Karpas-422 (cell line): ENCODE measurements at regions not wholly inside any gene's neighbourhood (a gene's known extent, or its start where the extent isn't known, plus 50 kb on each side); places are given as distances from the start of the nearest gene placed in this dataset.

ENCODE experiments used
- DNase-seq: peaks from one replicate; pipeline ENCODE4 v3.0.0-alpha.2; 2015
- H2AFZ ChIP-seq: fragments of 200-600 bp; sonication (generic); 2 replicates; pipeline ENCODE4 v1.6.1; 2014; ENCODE audit warnings: antibody characterized with exemption, low read length, mixed read lengths
- H3K27ac ChIP-seq: fragments of 200-600 bp; sonication (generic); 2 replicates; pipeline ENCODE4 v1.5.1; 2014; ENCODE audit warnings: mild to moderate bottlenecking, low read length, moderate library complexity
- H3K27me3 ChIP-seq: fragments of 200-600 bp; sonication (generic); 2 replicates; pipeline ENCODE4 v1.6.1; 2014; ENCODE audit warnings: low read length, mixed read lengths
- H3K36me3 ChIP-seq: fragments of 200-600 bp; sonication (generic); 2 replicates; pipeline ENCODE4 v1.6.1; 2014; ENCODE audit warnings: low read length, mixed read lengths; ENCODE audit not compliant: insufficient read depth
- H3K4me1 ChIP-seq: fragments of 200-600 bp; sonication (generic); 2 replicates; pipeline ENCODE4 v1.6.1; 2014; ENCODE audit warnings: mild to moderate bottlenecking, low read length, mixed read lengths
- H3K4me2 ChIP-seq: fragments of 200-600 bp; sonication (generic); 2 replicates; pipeline ENCODE4 v1.6.1; 2014; ENCODE audit warnings: low read length, low read depth, mild to moderate bottlenecking; ENCODE audit not compliant: poor library complexity, severe bottlenecking
- H3K4me3 ChIP-seq: fragments of 200-600 bp; sonication (generic); 2 replicates; pipeline ENCODE4 v1.5.1; 2014; ENCODE audit warnings: mild to moderate bottlenecking, antibody characterized with exemption, low read length, mixed read lengths
- H3K79me2 ChIP-seq: fragments of 200-600 bp; sonication (generic); 2 replicates; pipeline ENCODE4 v1.6.1; 2014; ENCODE audit warnings: mild to moderate bottlenecking, low read length, mixed read lengths
- H3K9ac ChIP-seq: fragments of 200-600 bp; sonication (generic); 2 replicates; pipeline ENCODE4 v1.6.0; 2014; ENCODE audit warnings: low read length
- H3K9me2 ChIP-seq: fragments of 200-600 bp; sonication (generic), shearing (Covaris generic); replicated peaks from 2 replicates; pipeline ENCODE4 v1.6.0; 2014; ENCODE audit warnings: mild to moderate bottlenecking, low read length, moderate library complexity; ENCODE audit not compliant: insufficient read depth
- H3K9me3 ChIP-seq: fragments of 300-700, 200-600 bp; sonication (generic); 2 replicates; pipeline ENCODE4 v1.6.1; 2014; ENCODE audit warnings: low read length, mixed read lengths
- H4K20me1 ChIP-seq: fragments of 200-600 bp; sonication (generic); 2 replicates; pipeline ENCODE4 v1.6.1; 2014; ENCODE audit warnings: mild to moderate bottlenecking, antibody characterized with exemption, low read length, low read depth; ENCODE audit not compliant: insufficient read depth

GRCh38 chr11:23730307-23730998 is 766.4 kb upstream of the LUZP2 start:
- Histone ChIP-seq H3K4me1 (no peaks in the 10 kb centered on the region), H4K20me1 (no peaks in the 10 kb centered on the region)
- DNase-seq: no peak

DNA sequence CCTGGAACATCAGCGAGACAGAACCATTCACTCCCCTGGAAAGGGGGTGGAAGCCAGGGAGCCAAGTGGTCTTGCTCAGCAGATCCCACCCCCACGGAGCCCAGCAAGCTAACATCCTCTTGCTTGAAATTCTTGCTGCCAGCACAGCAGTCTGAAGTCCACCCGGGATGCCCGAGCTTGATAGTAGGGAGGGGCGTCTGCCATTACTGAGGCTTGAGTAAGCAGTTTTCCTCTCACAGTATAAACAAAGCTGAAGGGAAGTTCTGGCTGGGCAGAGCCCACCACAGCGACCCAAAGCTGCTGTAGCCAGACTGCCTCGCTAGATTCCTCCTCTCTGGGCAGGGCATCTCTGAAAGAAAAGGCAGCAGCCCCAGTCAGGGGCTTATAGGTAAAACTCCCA is 764.8 kb upstream of the LUZP2 start:
- Histone ChIP-seq H2AFZ (no peak overlapping the region), H3K27ac (no peak overlapping the region), H3K4me2 (no peak overlapping the region), H4K20me1 (no peaks in the 10 kb centered on the region), H3K9me2 (no peaks in the 10 kb centered on the region), H3K4me3 (no peak overlapping the region), H3K36me3 (no peaks in the 10 kb centered on the region), H3K9ac (no peak overlapping the region), H3K4me1 (no peaks in the 10 kb centered on the region), H3K79me2 (no peaks in the 10 kb centered on the region), H3K27me3 (no peaks in the 10 kb centered on the region), H3K9me3 (peaks cover 20% of the 10 kb centered on the region)
- DNase-seq: no peak

More at GRCh38 chr11:23730307-23730998, 766.4 kb upstream of the LUZP2 start:
- no peaks in the 10 kb centered on the region for H3K27me3 ChIP-seq
- H3K9ac ChIP-seq: no peak overlapping the region
- H3K4me3 ChIP-seq: no peak overlapping the region
- no peaks in the 10 kb centered on the region for H3K36me3 ChIP-seq
- H3K9me2 ChIP-seq: no peaks in the 10 kb centered on the region
- H3K27ac ChIP-seq: no peak overlapping the region
- H3K79me2 ChIP-seq: no peaks in the 10 kb centered on the region
- H3K9me3 ChIP-seq: peaks cover 20% of the 10 kb centered on the region
- H3K4me2 ChIP-seq: no peak overlapping the region
- H2AFZ ChIP-seq: no peak overlapping the region

- Histone ChIP-seq H3K4me3 (no peak overlapping the region), H3K9ac (no peak overlapping the region), H3K27me3 (no peaks in the 10 kb centered on the region), H3K9me2 (no peaks in the 10 kb centered on the region; the same call in 1 of the 2 replicates), H3K9me3 (peaks cover 28% of the 10 kb centered on the region), H3K4me1 (no peaks in the 10 kb centered on the region), H3K79me2 (no peaks in the 10 kb centered on the region), H4K20me1 (no peaks in the 10 kb centered on the region), H2AFZ (no peak overlapping the region), H3K27ac (no peak overlapping the region), H3K4me2 (no peak overlapping the region), H3K36me3 (no peaks in the 10 kb centered on the region)
- DNase-seq: no peak
These were observed 750.0 kb upstream of the LUZP2 start for GRCh38 chr11:23746896-23747295.

DNA sequence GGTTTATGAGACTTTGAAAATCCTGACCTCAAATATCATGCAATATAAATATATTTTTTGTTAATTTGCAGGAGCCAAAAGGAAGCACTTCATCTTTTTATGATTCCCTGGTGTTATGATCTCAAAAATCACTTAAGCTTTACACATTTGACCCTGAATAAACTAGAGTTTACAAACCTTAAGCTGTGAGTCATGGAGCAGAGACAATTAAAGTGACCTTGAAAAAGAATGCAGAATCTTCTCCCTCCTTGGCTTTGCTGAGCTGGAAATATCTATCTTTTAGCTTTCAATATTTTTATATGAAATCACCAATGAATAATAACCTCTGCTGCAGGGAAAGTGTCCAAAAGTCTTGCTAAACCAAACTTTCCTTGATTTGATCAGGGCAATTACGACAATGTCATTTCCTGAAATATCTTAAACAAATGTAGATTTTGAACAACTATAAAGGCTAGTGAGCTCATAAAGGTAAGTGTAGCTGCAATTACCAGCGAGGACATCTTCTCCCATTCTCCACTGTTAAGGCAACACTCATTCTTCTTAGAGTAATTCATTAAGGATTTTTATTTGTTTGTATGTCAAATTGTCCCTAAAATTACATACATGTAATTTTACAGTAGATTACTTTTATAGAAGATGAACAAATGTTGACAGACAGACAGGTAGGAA is 747.0 kb upstream of the LUZP2 start:
- Histone ChIP-seq H3K9me2 (no peaks in the 10 kb centered on the region; the same call in 1 of the 2 replicates), H2AFZ (no peak overlapping the region), H3K4me2 (no peak overlapping the region), H3K4me1 (no peaks in the 10 kb centered on the region), H3K27ac (no peak overlapping the region), H3K79me2 (no peaks in the 10 kb centered on the region), H3K36me3 (no peaks in the 10 kb centered on the region), H3K4me3 (no peak overlapping the region), H3K9me3 (peaks cover 28% of the 10 kb centered on the region), H3K27me3 (no peaks in the 10 kb centered on the region), H3K9ac (no peak overlapping the region), H4K20me1 (no peaks in the 10 kb centered on the region)
- DNase-seq: no peak

- no peak overlapping the region for H3K4me2 ChIP-seq
- no peaks in the 10 kb centered on the region for H3K27me3 ChIP-seq
- no peak overlapping the region for H2AFZ ChIP-seq
- H3K9ac ChIP-seq: no peak overlapping the region
- no peak overlapping the region for H3K27ac ChIP-seq
- no peaks in the 10 kb centered on the region for H3K79me2 ChIP-seq
- no peak for DNase-seq
- no peak overlapping the region for H3K4me3 ChIP-seq
- no peaks in the 10 kb centered on the region for H4K20me1 ChIP-seq
- no peaks in the 10 kb centered on the region for H3K4me1 ChIP-seq
- no peaks in the 10 kb centered on the region; the same call in 1 of the 2 replicates for H3K9me2 ChIP-seq
- peaks cover 30% of the 10 kb centered on the region for H3K9me3 ChIP-seq
- H3K36me3 ChIP-seq: no peaks in the 10 kb centered on the region
These were observed 745.6 kb upstream of the LUZP2 start for GRCh38 chr11:23751280-23751679.

DNA sequence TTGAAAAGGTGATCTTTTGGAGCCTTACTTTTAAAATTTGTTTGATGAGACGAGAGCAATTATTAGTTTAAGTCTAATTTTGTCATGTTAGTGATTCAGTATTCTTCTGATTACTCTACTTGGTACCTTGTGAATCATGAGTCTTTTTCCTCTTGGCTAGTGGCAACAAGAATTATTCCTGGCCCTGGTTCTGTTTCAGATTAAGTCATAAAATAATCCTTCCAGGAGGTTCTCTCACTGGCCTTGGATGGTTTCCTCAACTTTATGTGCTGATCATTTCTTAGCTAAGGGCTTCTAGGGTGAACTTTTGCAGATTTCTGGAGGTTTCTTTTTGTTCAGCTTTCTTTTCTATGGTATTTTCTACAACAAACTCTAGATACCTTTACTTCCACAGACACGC is 741.8 kb upstream of the LUZP2 start:
- Histone ChIP-seq H3K9me2 (no peaks in the 10 kb centered on the region), H3K4me1 (no peaks in the 10 kb centered on the region)
- DNase-seq: no peak

DNA sequence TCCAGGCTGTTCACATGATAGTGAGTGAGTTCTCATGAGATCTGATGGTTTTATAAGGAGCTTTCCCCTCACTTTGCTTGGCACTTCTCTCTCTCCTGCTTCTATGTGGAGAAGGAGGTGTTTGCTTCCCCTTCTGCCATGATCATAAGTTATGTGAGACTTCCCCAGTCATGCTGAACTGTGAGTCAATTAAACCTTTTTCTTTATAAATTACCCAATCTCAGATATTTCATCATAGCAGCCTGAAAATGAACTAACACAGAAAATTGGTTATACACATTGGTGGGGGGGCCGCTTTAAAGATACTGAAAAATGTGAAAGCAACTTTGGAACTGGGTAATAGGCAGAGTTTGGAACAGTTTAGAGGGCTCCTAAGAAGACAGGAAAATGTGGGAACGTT is 741.1 kb upstream of the LUZP2 start:
- H4K20me1 ChIP-seq: no peaks in the 10 kb centered on the region
- H3K4me3 ChIP-seq: no peak overlapping the region
- H3K79me2 ChIP-seq: no peaks in the 10 kb centered on the region
- H3K9me2 ChIP-seq: no peaks in the 10 kb centered on the region
- no peak for DNase-seq
- no peaks in the 10 kb centered on the region for H3K36me3 ChIP-seq
- H3K9ac ChIP-seq: no peak overlapping the region
- no peaks in the 10 kb centered on the region for H3K27me3 ChIP-seq
- no peak overlapping the region for H3K27ac ChIP-seq
- peaks cover 41% of the 10 kb centered on the region for H3K9me3 ChIP-seq
- no peak overlapping the region for H2AFZ ChIP-seq
- no peaks in the 10 kb centered on the region for H3K4me1 ChIP-seq
- H3K4me2 ChIP-seq: no peak overlapping the region

More for the DNA sequence above, 741.8 kb upstream of the LUZP2 start:
- Histone ChIP-seq H3K4me3 (no peak overlapping the region), H3K9me3 (peaks cover 35% of the 10 kb centered on the region), H3K27ac (no peak overlapping the region), H4K20me1 (no peaks in the 10 kb centered on the region), H3K27me3 (no peaks in the 10 kb centered on the region), H2AFZ (no peak overlapping the region), H3K4me2 (no peak overlapping the region), H3K36me3 (no peaks in the 10 kb centered on the region), H3K9ac (no peak overlapping the region), H3K79me2 (no peaks in the 10 kb centered on the region)

DNA sequence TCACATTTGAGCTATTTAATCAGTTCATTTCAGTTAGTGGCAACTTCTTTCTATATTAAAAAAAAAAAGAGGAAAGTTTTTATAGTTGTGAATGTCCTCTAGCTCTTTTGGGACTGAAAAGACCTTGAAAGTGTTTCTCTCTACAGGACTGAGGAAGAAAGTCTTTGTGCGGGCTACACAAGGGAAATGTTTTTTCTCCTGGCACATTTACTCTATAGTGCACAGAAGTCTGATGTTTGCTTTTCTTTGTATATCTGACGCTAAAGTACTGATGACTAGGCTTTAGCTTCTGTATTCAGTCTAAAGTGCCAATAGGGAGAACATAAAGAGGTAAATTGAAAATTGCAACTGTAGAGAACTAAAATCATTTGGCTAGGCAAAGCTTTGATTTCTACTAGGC is 737.4 kb upstream of the LUZP2 start:
- H3K9ac ChIP-seq: no peak overlapping the region
- no peak overlapping the region for H3K27ac ChIP-seq
- no peaks in the 10 kb centered on the region for H3K9me2 ChIP-seq
- no peak overlapping the region for H3K4me2 ChIP-seq
- no peaks in the 10 kb centered on the region for H3K4me1 ChIP-seq
- no peaks in the 10 kb centered on the region for H4K20me1 ChIP-seq
- H3K4me3 ChIP-seq: no peak overlapping the region
- DNase-seq: no peak
- H3K36me3 ChIP-seq: no peaks in the 10 kb centered on the region
- no peaks in the 10 kb centered on the region for H3K27me3 ChIP-seq
- peaks cover 41% of the 10 kb centered on the region for H3K9me3 ChIP-seq
- H3K79me2 ChIP-seq: no peaks in the 10 kb centered on the region
- H2AFZ ChIP-seq: no peak overlapping the region
